ENCODE measurements at regions not wholly inside any gene's neighbourhood (a gene's known extent, or its start where the extent isn't known, plus 50 kb on each side); places are given as distances from the start of the nearest gene placed in this dataset.

DNA sequence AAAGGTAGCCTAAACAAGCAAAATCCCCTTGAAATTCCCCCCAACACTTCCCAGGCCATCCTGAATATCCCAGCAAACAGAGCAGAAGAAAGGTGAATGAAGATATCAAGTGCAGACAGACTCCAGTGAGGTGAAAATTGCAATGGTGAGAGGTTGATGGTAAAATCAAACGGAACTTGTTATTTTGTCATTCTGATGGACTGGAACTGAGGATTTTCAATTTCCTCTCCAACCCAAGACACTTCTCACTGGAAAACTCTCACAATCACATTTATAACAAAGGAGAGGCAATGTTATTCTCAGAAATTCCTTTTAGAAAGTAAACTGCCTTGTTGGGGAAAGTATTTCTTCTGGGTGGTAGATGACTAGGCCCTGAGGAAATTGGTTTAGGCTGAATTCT, 412.4 kb upstream of the C9orf72 start:
- TF ChIP-seq, protein P1, sequence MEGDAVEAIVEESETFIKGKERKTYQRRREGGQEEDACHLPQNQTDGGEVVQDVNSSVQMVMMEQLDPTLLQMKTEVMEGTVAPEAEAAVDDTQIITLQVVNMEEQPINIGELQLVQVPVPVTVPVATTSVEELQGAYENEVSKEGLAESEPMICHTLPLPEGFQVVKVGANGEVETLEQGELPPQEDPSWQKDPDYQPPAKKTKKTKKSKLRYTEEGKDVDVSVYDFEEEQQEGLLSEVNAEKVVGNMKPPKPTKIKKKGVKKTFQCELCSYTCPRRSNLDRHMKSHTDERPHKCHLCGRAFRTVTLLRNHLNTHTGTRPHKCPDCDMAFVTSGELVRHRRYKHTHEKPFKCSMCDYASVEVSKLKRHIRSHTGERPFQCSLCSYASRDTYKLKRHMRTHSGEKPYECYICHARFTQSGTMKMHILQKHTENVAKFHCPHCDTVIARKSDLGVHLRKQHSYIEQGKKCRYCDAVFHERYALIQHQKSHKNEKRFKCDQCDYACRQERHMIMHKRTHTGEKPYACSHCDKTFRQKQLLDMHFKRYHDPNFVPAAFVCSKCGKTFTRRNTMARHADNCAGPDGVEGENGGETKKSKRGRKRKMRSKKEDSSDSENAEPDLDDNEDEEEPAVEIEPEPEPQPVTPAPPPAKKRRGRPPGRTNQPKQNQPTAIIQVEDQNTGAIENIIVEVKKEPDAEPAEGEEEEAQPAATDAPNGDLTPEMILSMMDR (IDR thresholded peaks at IDR 0.05): no peak
- TF ChIP-seq EP300 (IDR thresholded peaks at IDR 0.05): no peak
- no peak for TF ChIP-seq POLR2A (IDR thresholded peaks at IDR 0.05)
- TF ChIP-seq POLR2AphosphoS5 (IDR thresholded peaks at IDR 0.05): no peak

All from sigmoid colon (tissue), 4 donors.